Sigmoid colon (tissue), 6 donors: ENCODE measurements at regions not wholly inside any gene's neighbourhood (a gene's known extent, or its start where the extent isn't known, plus 50 kb on each side); places are given as distances from the start of the nearest gene placed in this dataset.

Experiments
- DNase-seq: peaks from one replicate; pipeline ENCODE4 v3.0.0-alpha.2; 2019
- H3K27ac ChIP-seq, 4 donors: fragments of 200-600 bp; sonication (generic); one replicate each; pipeline ENCODE4 v1.5.1; 2016 to 2019; ENCODE audit warnings: mild to moderate bottlenecking in 1 of 4
- H3K27me3 ChIP-seq, 3 donors: fragments of 200-600 bp; sonication (generic); one replicate each; pipeline ENCODE4 v1.5.1; 2019; ENCODE audit warnings: mild to moderate bottlenecking in 1 of 3
- H3K36me3 ChIP-seq, 4 donors: fragments of 200-600 bp; sonication (generic); one replicate each; pipeline ENCODE4 v1.5.1; 2016 to 2019
- H3K4me1 ChIP-seq, 4 donors: fragments of 200-600 bp; sonication (generic); one replicate each; pipeline ENCODE4 v1.5.1; 2017 to 2019
- H3K4me3 ChIP-seq, 4 donors: fragments of 200-600 bp; sonication (generic); one replicate each; pipeline ENCODE4 v1.5.1; 2017 to 2019; ENCODE audit warnings: mild to moderate bottlenecking in 2 of 4, moderate library complexity in 1 of 4
- H3K9me3 ChIP-seq, 4 donors: fragments of 200-600 bp in 3 of 4; sonication (generic) in 3 of 4; one replicate each; pipeline versions ENCODE4 v1.5.1 to v1.6.1; 2013 to 2019
- EP300 ChIP-seq, 4 donors: sonication (generic); formaldehyde crosslinking; IDR thresholded peaks; one replicate each; pipeline ENCODE4 v1.6.1; 2017; ENCODE audit warnings: antibody characterized with exemption in 4 of 4
- POLR2A ChIP-seq, 2 donors: fragments of 450-650 bp; IDR thresholded peaks; one replicate each; pipeline ENCODE4 v1.6.1; 2016; ENCODE audit warnings: antibody characterized with exemption in 2 of 2, mild to moderate bottlenecking in 2 of 2, moderate library complexity in 2 of 2
- POLR2AphosphoS5 ChIP-seq, 4 donors: sonication (generic); formaldehyde crosslinking; IDR thresholded peaks; one replicate each; pipeline ENCODE4 v1.6.1; 2017; ENCODE audit warnings: antibody characterized with exemption in 4 of 4
- WGBS, 2 donors: extraction: QIAGEN DNeasy Blood & Tissue Kit; methylation state at CpG; one replicate each; pipeline ENCODE4 v1.1.7; 2013; 5-methylcytosine and 5-hydroxymethylcytosine counted together
- intact Hi-C: fragments of 100-400 bp; cut with DNase I; formaldehyde crosslinking; loops from one replicate; pipeline ENCODE4 v1.15.1; 2023
- TF ChIP-seq, protein P1 (sequence below), 4 experiments: fragments of 450-650 bp in 3 of 4; fragments of 200-600 bp in 1 of 4; IDR thresholded peaks; one replicate each; pipeline ENCODE4 v1.5.1; 2016 to 2019; ENCODE audit warnings: antibody characterized with exemption in 4 of 4, mild to moderate bottlenecking in 3 of 4, moderate library complexity in 2 of 4
- donor health status: healthy with polysubstance abuse.
- donor health status: healthy.

- Histone ChIP-seq H3K9me3 (no peaks in the 10 kb centered on the region), H3K27ac (no peak overlapping the region), H3K27me3 (no peaks in the 10 kb centered on the region), H3K36me3 (no peaks in the 10 kb centered on the region), H3K4me3 (no peak overlapping the region), H3K4me1 (peaks cover 0 to 6% (median 2%) of the 10 kb centered on the region in 4 donors)
- intact Hi-C loops: loop anchor here (10.0 kb wide), 2 partner anchors 117 to 617 kb away; no protein-coding TSS in a partner anchor
- no peak for DNase-seq
- 96 to 98% methylated on average over 6 of the region's 6 CpGs for WGBS, 2 donors
- no peak for TF ChIP-seq EP300 (IDR thresholded peaks at IDR 0.05)
- TF ChIP-seq, protein P1, sequence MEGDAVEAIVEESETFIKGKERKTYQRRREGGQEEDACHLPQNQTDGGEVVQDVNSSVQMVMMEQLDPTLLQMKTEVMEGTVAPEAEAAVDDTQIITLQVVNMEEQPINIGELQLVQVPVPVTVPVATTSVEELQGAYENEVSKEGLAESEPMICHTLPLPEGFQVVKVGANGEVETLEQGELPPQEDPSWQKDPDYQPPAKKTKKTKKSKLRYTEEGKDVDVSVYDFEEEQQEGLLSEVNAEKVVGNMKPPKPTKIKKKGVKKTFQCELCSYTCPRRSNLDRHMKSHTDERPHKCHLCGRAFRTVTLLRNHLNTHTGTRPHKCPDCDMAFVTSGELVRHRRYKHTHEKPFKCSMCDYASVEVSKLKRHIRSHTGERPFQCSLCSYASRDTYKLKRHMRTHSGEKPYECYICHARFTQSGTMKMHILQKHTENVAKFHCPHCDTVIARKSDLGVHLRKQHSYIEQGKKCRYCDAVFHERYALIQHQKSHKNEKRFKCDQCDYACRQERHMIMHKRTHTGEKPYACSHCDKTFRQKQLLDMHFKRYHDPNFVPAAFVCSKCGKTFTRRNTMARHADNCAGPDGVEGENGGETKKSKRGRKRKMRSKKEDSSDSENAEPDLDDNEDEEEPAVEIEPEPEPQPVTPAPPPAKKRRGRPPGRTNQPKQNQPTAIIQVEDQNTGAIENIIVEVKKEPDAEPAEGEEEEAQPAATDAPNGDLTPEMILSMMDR (IDR thresholded peaks at IDR 0.05): no peak
- no peak for TF ChIP-seq POLR2AphosphoS5 (IDR thresholded peaks at IDR 0.05)
- TF ChIP-seq POLR2A (IDR thresholded peaks at IDR 0.05): no peak
Measured at GRCh38 chr15:62788224-62788623, 254.3 kb upstream of the TPM1 start.

GRCh38 chr15:62790546-62790945 is 252.0 kb upstream of the TPM1 start:
- WGBS, 2 donors: 91 to 96% methylated on average over 4 of the region's 4 CpGs
- H3K27ac ChIP-seq: no peak overlapping the region
- H3K9me3 ChIP-seq: no peaks in the 10 kb centered on the region
- intact Hi-C loops: no loop called here
- H3K36me3 ChIP-seq: no peaks in the 10 kb centered on the region
- TF ChIP-seq, protein P1 (IDR thresholded peaks at IDR 0.05): no peak
- TF ChIP-seq POLR2AphosphoS5 (IDR thresholded peaks at IDR 0.05) (no peak), POLR2A (IDR thresholded peaks at IDR 0.05) (no peak), EP300 (IDR thresholded peaks at IDR 0.05) (no peak)
- no peak for DNase-seq
- H3K27me3 ChIP-seq: no peaks in the 10 kb centered on the region
- H3K4me1 ChIP-seq: peaks cover 0 to 16% (median 8%) of the 10 kb centered on the region in 4 donors
- no peak overlapping the region for H3K4me3 ChIP-seq

GRCh38 chr15:62791694-62792093 is 250.9 kb upstream of the TPM1 start:
- no peak overlapping the region for H3K27ac ChIP-seq
- no peaks in the 10 kb centered on the region for H3K27me3 ChIP-seq
- intact Hi-C loops: no loop called here
- WGBS, 2 donors: 69 to 91% methylated on average over 5 of the region's 5 CpGs
- peaks cover 0 to 7% (median 1%) of the 10 kb centered on the region in 4 donors for H3K36me3 ChIP-seq
- no peaks in the 10 kb centered on the region for H3K9me3 ChIP-seq
- peaks cover 0 to 16% (median 8%) of the 10 kb centered on the region in 4 donors for H3K4me1 ChIP-seq
- no peak overlapping the region for H3K4me3 ChIP-seq
- TF ChIP-seq POLR2AphosphoS5 (IDR thresholded peaks at IDR 0.05): no peak
- TF ChIP-seq, protein P1 (IDR thresholded peaks at IDR 0.05): no peak
- no peak for TF ChIP-seq EP300 (IDR thresholded peaks at IDR 0.05)
- TF ChIP-seq POLR2A (IDR thresholded peaks at IDR 0.05): no peak
- DNase-seq: no peak

GRCh38 chr15:62792986-62793751 is 249.4 kb upstream of the TPM1 start:
- no peak for DNase-seq
- WGBS, 2 donors: 77 to 90% methylated on average over 6 of the region's 6 CpGs
- TF ChIP-seq, protein P1 (IDR thresholded peaks at IDR 0.05): no peak
- TF ChIP-seq POLR2AphosphoS5 (IDR thresholded peaks at IDR 0.05): no peak
- TF ChIP-seq POLR2A (IDR thresholded peaks at IDR 0.05): no peak
- TF ChIP-seq EP300 (IDR thresholded peaks at IDR 0.05): no peak
- Histone ChIP-seq H3K36me3 (peaks cover 0 to 17% (median 7%) of the 10 kb centered on the region in 4 donors), H3K9me3 (no peaks in the 10 kb centered on the region), H3K27me3 (no peaks in the 10 kb centered on the region), H3K27ac (no peak overlapping the region), H3K4me3 (no peak overlapping the region), H3K4me1 (peaks cover 0 to 16% (median 8%) of the 10 kb centered on the region in 4 donors)
- intact Hi-C loops: no loop called here
